HepG2 (cell line): ENCODE measurements at regions not wholly inside any gene's neighbourhood (a gene's known extent, or its start where the extent isn't known, plus 50 kb on each side); places are given as distances from the start of the nearest gene placed in this dataset.
A peak's percentile ranks its signal among the peaks of the same experiment; 100 is the strongest.

Experiments used
- CEBPB ChIP-seq: IDR thresholded peaks from 2 replicates; pipeline ENCODE4 v1.6.1; 2011; ENCODE audit warnings: low read depth, low read length, improper control_type of control experiment, borderline replicate concordance
- DR1 ChIP-seq: sonication (generic); formaldehyde crosslinking; IDR thresholded peaks from 2 replicates; pipeline ENCODE4 v1.8.0; 2021; ENCODE audit warnings: mild to moderate bottlenecking, missing genetic modification reagents, inconsistent platforms
- EZH2 ChIP-seq: conservative IDR thresholded peaks from 2 replicates; pipeline ENCODE4 v1.6.1; 2012; ENCODE audit warnings: mild to moderate bottlenecking, low read depth, low read length, moderate library complexity
- PRDM10 ChIP-seq: sonication (generic); formaldehyde crosslinking; IDR thresholded peaks from 2 replicates; pipeline ENCODE4 v1.4.0; 2020; ENCODE audit warnings: low read depth, missing genetic modification reagents
- SMYD3 ChIP-seq: sonication (generic); formaldehyde crosslinking; IDR thresholded peaks from 2 replicates; pipeline ENCODE4 v1.8.1; 2023; ENCODE audit warnings: mild to moderate bottlenecking, missing genetic modification reagents
- ZBTB21 ChIP-seq: sonication (generic); formaldehyde crosslinking; IDR thresholded peaks from 2 replicates; pipeline ENCODE4 v1.4.0; 2020; ENCODE audit warnings: missing genetic modification reagents
- ZFP91 ChIP-seq: sonication (generic); formaldehyde crosslinking; IDR thresholded peaks from 2 replicates; pipeline ENCODE4 v1.9.0; 2022; ENCODE audit warnings: missing genetic modification reagents, mild to moderate bottlenecking, borderline replicate concordance
- ZFYVE20 ChIP-seq: sonication (generic); formaldehyde crosslinking; IDR thresholded peaks from 2 replicates; pipeline ENCODE4 v1.8.0; 2023; ENCODE audit warnings: low read depth, mild to moderate bottlenecking, moderate library complexity, missing genetic modification reagents, borderline replicate concordance
- ZNF678 ChIP-seq: sonication (generic); formaldehyde crosslinking; IDR thresholded peaks from 2 replicates; pipeline ENCODE4 v1.4.0; 2020; ENCODE audit warnings: mild to moderate bottlenecking, missing genetic modification reagents
- ZNF687 ChIP-seq: sonication (generic); formaldehyde crosslinking; IDR thresholded peaks from 2 replicates; pipeline ENCODE4 v1.5.1; 2020; ENCODE audit warnings: mild to moderate bottlenecking, missing genetic modification reagents, moderate library complexity
- ZSCAN20 ChIP-seq: sonication (generic); formaldehyde crosslinking; IDR thresholded peaks from 2 replicates; pipeline ENCODE4 v1.4.0; 2020; ENCODE audit warnings: missing genetic modification reagents, mild to moderate bottlenecking, borderline replicate concordance
- TF ChIP-seq, protein P1 (sequence below): IDR thresholded peaks from 2 replicates; pipeline ENCODE4 v1.6.1; 2016; ENCODE audit warnings: low read depth, borderline replicate concordance
- TF ChIP-seq, protein P2 (sequence below): sonication (generic); formaldehyde crosslinking; IDR thresholded peaks from 2 replicates; pipeline ENCODE4 v1.5.0; 2020; ENCODE audit warnings: mild to moderate bottlenecking, missing genetic modification reagents, borderline replicate concordance

GRCh38 chr1:245045087-245045881, 109.5 kb upstream of the KIF26B start (continued):
- TF ChIP-seq, protein P1, sequence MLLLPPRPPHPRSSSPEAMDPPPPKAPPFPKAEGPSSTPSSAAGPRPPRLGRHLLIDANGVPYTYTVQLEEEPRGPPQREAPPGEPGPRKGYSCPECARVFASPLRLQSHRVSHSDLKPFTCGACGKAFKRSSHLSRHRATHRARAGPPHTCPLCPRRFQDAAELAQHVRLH: no peak
- TF ChIP-seq ZNF687 (CRISPR knock-in tag) (no peak), CEBPB (peak; percentile 84), PRDM10 (CRISPR knock-in tag) (no peak), ZSCAN20 (CRISPR knock-in tag) (no peak), ZFYVE20 (CRISPR knock-in tag) (no peak), ZBTB21 (CRISPR knock-in tag) (no peak), DR1 (CRISPR knock-in tag) (no peak), EZH2 (no peak), SMYD3 (no peak), ZNF678 (CRISPR knock-in tag) (no peak), ZFP91 (peak; percentile 9; the same call in 1 of the 2 replicates)
- TF ChIP-seq, protein P2, sequence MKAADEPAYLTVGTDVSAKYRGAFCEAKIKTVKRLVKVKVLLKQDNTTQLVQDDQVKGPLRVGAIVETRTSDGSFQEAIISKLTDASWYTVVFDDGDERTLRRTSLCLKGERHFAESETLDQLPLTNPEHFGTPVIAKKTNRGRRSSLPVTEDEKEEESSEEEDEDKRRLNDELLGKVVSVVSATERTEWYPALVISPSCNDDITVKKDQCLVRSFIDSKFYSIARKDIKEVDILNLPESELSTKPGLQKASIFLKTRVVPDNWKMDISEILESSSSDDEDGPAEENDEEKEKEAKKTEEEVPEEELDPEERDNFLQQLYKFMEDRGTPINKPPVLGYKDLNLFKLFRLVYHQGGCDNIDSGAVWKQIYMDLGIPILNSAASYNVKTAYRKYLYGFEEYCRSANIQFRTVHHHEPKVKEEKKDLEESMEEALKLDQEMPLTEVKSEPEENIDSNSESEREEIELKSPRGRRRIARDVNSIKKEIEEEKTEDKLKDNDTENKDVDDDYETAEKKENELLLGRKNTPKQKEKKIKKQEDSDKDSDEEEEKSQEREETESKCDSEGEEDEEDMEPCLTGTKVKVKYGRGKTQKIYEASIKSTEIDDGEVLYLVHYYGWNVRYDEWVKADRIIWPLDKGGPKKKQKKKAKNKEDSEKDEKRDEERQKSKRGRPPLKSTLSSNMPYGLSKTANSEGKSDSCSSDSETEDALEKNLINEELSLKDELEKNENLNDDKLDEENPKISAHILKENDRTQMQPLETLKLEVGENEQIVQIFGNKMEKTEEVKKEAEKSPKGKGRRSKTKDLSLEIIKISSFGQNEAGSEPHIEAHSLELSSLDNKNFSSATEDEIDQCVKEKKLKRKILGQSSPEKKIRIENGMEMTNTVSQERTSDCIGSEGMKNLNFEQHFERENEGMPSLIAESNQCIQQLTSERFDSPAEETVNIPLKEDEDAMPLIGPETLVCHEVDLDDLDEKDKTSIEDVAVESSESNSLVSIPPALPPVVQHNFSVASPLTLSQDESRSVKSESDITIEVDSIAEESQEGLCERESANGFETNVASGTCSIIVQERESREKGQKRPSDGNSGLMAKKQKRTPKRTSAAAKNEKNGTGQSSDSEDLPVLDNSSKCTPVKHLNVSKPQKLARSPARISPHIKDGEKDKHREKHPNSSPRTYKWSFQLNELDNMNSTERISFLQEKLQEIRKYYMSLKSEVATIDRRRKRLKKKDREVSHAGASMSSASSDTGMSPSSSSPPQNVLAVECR (CRISPR knock-in tag): peak; percentile 24; the same call in 1 of the 2 replicates
